ENCODE measurements at regions not wholly inside any gene's neighbourhood (a gene's known extent, or its start where the extent isn't known, plus 50 kb on each side); places are given as distances from the start of the nearest gene placed in this dataset.

GRCh38 chr5:111013011-111013410 is 58.5 kb upstream of the TSLP start:
- DNase-seq = no peak

GRCh38 chr5:111016801-111017200 is 54.7 kb upstream of the TSLP start:
- no peak for DNase-seq

- DNase-seq = no peak
Measured at GRCh38 chr5:111017731-111018130, 53.8 kb upstream of the TSLP start.
